ENCODE measurements at regions not wholly inside any gene's neighbourhood (a gene's known extent, or its start where the extent isn't known, plus 50 kb on each side); places are given as distances from the start of the nearest gene placed in this dataset.

GRCh38 chr2:5215989-5216607 lies 476.1 kb upstream of the SOX11 start:
- H3K4me3 Mint-ChIP-seq = no peak overlapping the region
- no peaks in the 10 kb centered on the region for H3K36me3 Mint-ChIP-seq (ENCODE audit: low read depth)
- H3K27me3 Mint-ChIP-seq = no peaks in the 10 kb centered on the region
- H3K4me1 Mint-ChIP-seq (ENCODE audit: low read depth) = no peaks in the 10 kb centered on the region
- no peak overlapping the region for H3K27ac Mint-ChIP-seq
- peaks cover 5% of the 10 kb centered on the region for H3K9me3 Mint-ChIP-seq

DNA sequence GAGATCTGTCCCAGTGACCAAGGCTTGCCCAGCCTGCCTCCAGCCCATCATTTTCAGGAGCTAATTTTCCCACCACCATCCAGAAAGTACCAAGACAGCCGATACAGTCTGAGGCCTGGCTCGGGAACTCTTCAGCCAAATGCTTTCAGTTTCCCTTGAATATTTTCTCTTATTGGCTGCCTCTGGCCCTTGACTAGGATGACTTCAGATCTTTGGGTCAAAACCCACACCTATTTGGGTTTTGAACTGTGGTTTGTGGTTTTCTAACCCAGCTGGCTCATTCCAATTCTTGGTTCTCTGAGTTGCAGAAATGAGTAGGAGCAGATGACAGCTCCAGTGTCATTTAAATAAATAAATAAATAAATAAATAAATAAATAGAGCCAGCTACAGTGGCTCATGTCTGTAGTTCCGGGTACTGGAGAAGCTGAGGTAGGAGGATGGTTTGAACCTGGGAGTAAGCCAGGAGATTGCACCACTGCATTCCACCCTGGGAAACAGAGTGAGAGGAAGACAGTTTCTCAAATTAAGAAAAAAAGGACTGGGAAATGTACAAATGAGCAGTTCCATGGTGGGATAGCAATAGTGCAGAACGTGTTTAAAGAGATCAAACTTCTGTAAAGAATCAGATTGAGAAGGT lies 465.0 kb upstream of the SOX11 start:
- no peak overlapping the region for H3K4me3 Mint-ChIP-seq
- H3K4me1 Mint-ChIP-seq (ENCODE audit: low read depth) = no peaks in the 10 kb centered on the region
- no peaks in the 10 kb centered on the region for H3K36me3 Mint-ChIP-seq (ENCODE audit: low read depth)
- H3K27ac Mint-ChIP-seq = no peak overlapping the region
- peaks cover 8% of the 10 kb centered on the region for H3K9me3 Mint-ChIP-seq
- H3K27me3 Mint-ChIP-seq = no peaks in the 10 kb centered on the region

DNA sequence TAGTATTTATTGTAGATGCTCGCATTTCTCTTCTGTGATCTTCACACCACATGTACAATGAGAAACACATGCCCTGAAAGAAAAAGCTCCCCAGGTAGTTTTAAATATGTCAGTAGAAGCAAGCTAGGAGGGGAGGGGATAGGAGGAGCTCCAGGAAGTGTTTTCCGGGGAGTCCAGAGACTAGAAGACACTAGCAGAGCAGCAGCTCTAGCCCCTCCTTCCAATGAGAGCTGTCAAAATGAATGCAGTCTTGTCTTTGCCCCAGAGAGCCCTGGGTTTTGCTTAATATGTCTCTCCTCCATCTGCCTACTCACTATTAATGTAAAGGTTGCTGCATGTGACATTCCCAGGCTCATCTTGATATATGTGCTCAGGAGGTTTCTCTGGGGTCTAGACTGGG lies 462.6 kb upstream of the SOX11 start:
- no peaks in the 10 kb centered on the region for H3K36me3 Mint-ChIP-seq (ENCODE audit: low read depth)
- H3K27ac Mint-ChIP-seq = no peak overlapping the region
- H3K4me1 Mint-ChIP-seq (ENCODE audit: low read depth) = no peaks in the 10 kb centered on the region
- H3K4me3 Mint-ChIP-seq = no peak overlapping the region
- no peaks in the 10 kb centered on the region for H3K27me3 Mint-ChIP-seq
- H3K9me3 Mint-ChIP-seq = peaks cover 8% of the 10 kb centered on the region

GRCh38 chr2:5230444-5230843 lies 461.7 kb upstream of the SOX11 start:
- Mint-ChIP-seq H3K9me3 (peaks cover 11% of the 10 kb centered on the region), H3K4me1 (ENCODE audit: low read depth) (no peaks in the 10 kb centered on the region), H3K4me3 (no peak overlapping the region), H3K27ac (no peak overlapping the region), H3K36me3 (ENCODE audit: low read depth) (no peaks in the 10 kb centered on the region), H3K27me3 (no peaks in the 10 kb centered on the region)

DNA sequence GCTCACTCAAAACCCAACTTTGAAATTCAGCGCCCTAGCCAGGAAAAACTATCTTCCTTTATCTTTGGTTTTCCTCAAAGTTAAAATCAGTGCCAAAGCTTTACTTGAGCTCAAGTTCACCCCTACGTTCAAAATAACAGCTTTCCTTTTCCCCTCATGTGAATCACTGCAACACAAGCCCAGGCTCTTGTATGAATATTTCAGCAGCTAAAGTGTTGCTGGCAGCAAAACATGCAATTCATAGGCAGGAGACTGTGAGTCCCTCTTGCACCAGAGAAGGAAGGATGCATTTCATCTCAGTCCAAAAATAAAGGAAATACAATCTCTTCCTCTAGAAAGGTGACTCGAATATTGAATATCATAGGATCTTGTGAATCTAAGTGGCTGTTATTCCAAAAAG lies 461.3 kb upstream of the SOX11 start:
- no peaks in the 10 kb centered on the region for H3K27me3 Mint-ChIP-seq
- no peak overlapping the region for H3K4me3 Mint-ChIP-seq
- no peaks in the 10 kb centered on the region for H3K4me1 Mint-ChIP-seq (ENCODE audit: low read depth)
- no peaks in the 10 kb centered on the region for H3K36me3 Mint-ChIP-seq (ENCODE audit: low read depth)
- peaks cover 11% of the 10 kb centered on the region for H3K9me3 Mint-ChIP-seq
- no peak overlapping the region for H3K27ac Mint-ChIP-seq

GRCh38 chr2:5231287-5231686 lies 460.9 kb upstream of the SOX11 start:
- no peak overlapping the region for H3K27ac Mint-ChIP-seq
- no peaks in the 10 kb centered on the region for H3K36me3 Mint-ChIP-seq (ENCODE audit: low read depth)
- no peaks in the 10 kb centered on the region for H3K27me3 Mint-ChIP-seq
- H3K9me3 Mint-ChIP-seq = peaks cover 11% of the 10 kb centered on the region
- no peaks in the 10 kb centered on the region for H3K4me1 Mint-ChIP-seq (ENCODE audit: low read depth)
- H3K4me3 Mint-ChIP-seq = no peak overlapping the region

GRCh38 chr2:5234563-5234962 lies 457.6 kb upstream of the SOX11 start:
- no peak overlapping the region for H3K27ac Mint-ChIP-seq
- H3K36me3 Mint-ChIP-seq (ENCODE audit: low read depth) = no peaks in the 10 kb centered on the region
- H3K27me3 Mint-ChIP-seq = no peaks in the 10 kb centered on the region
- H3K9me3 Mint-ChIP-seq = peaks cover 11% of the 10 kb centered on the region
- H3K4me1 Mint-ChIP-seq (ENCODE audit: low read depth) = no peaks in the 10 kb centered on the region
- no peak overlapping the region for H3K4me3 Mint-ChIP-seq

GRCh38 chr2:5235701-5236100 lies 456.5 kb upstream of the SOX11 start:
- no peaks in the 10 kb centered on the region for H3K27me3 Mint-ChIP-seq
- H3K36me3 Mint-ChIP-seq (ENCODE audit: low read depth) = no peaks in the 10 kb centered on the region
- no peak overlapping the region for H3K27ac Mint-ChIP-seq
- H3K4me3 Mint-ChIP-seq = no peak overlapping the region
- no peaks in the 10 kb centered on the region for H3K4me1 Mint-ChIP-seq (ENCODE audit: low read depth)
- peaks cover 10% of the 10 kb centered on the region for H3K9me3 Mint-ChIP-seq

GRCh38 chr2:5236249-5236648 lies 455.9 kb upstream of the SOX11 start:
- Mint-ChIP-seq H3K27me3 (no peaks in the 10 kb centered on the region), H3K27ac (no peak overlapping the region), H3K9me3 (peaks cover 6% of the 10 kb centered on the region), H3K4me1 (ENCODE audit: low read depth) (no peaks in the 10 kb centered on the region), H3K4me3 (no peak overlapping the region), H3K36me3 (ENCODE audit: low read depth) (no peaks in the 10 kb centered on the region)

- H3K27me3 Mint-ChIP-seq = no peaks in the 10 kb centered on the region
- H3K9me3 Mint-ChIP-seq = peaks cover 3% of the 10 kb centered on the region
- H3K27ac Mint-ChIP-seq = no peak overlapping the region
- H3K4me1 Mint-ChIP-seq (ENCODE audit: low read depth) = no peaks in the 10 kb centered on the region
- no peaks in the 10 kb centered on the region for H3K36me3 Mint-ChIP-seq (ENCODE audit: low read depth)
- H3K4me3 Mint-ChIP-seq = no peak overlapping the region
Observed at GRCh38 chr2:5242751-5243150, 449.4 kb upstream of the SOX11 start.

DNA sequence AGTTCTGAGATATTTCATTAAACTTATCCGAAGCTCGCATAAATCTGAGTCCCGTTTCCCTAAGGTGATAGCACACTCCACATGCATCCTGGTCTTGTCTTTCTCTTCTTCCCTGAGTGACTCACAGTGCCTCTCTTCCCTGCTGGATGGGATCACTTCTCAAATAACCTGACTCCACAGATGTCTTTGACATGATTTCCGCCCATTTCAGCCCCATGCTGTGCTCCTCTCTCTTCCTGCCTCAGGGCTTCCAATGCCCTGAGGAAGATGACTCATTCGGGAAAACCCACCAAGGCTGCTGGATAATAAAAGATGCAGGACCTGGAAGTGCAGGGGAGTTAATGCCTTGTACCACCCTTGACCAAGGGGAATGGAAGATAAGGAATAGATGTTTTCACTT lies 441.7 kb upstream of the SOX11 start:
- no peaks in the 10 kb centered on the region for H3K36me3 Mint-ChIP-seq (ENCODE audit: low read depth)
- H3K27ac Mint-ChIP-seq = no peak overlapping the region
- H3K27me3 Mint-ChIP-seq = no peaks in the 10 kb centered on the region
- no peaks in the 10 kb centered on the region for H3K4me1 Mint-ChIP-seq (ENCODE audit: low read depth)
- H3K4me3 Mint-ChIP-seq = no peak overlapping the region
- H3K9me3 Mint-ChIP-seq = peaks cover 18% of the 10 kb centered on the region

- Mint-ChIP-seq H3K36me3 (ENCODE audit: low read depth) (no peaks in the 10 kb centered on the region), H3K4me3 (no peak overlapping the region), H3K27me3 (no peaks in the 10 kb centered on the region), H3K9me3 (peaks cover 15% of the 10 kb centered on the region), H3K27ac (no peak overlapping the region), H3K4me1 (ENCODE audit: low read depth) (no peaks in the 10 kb centered on the region)
Observed at GRCh38 chr2:5253263-5253662, 438.9 kb upstream of the SOX11 start.

DNA sequence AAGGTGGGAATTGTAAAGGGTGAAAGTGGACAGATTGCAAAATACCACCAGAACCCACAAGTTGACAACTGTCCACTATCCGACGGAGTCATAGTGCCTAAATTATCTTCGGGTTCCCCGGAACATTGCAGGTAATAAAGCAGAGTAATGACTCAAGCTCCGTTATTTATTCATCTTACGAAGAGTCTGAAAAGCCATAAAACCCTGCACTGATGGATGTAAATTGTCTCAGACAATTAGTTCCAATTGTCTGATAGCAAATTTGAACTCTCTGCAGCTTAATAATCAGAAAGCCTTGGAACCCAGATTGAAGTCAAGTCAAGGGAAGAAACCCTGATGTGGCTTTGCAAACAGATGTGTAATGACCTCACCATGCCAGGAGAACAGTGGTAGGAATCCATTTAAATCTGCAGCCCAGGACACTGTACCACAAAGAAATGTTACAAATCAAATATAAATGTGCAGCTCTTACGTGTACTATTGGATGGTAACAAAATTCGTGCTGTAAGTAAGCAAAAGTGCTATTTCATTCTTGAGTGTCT lies 437.3 kb upstream of the SOX11 start:
- no peak overlapping the region for H3K27ac Mint-ChIP-seq
- peaks cover 24% of the 10 kb centered on the region for H3K9me3 Mint-ChIP-seq
- no peaks in the 10 kb centered on the region for H3K36me3 Mint-ChIP-seq (ENCODE audit: low read depth)
- H3K4me3 Mint-ChIP-seq = no peak overlapping the region
- H3K4me1 Mint-ChIP-seq (ENCODE audit: low read depth) = no peaks in the 10 kb centered on the region
- no peaks in the 10 kb centered on the region for H3K27me3 Mint-ChIP-seq

DNA sequence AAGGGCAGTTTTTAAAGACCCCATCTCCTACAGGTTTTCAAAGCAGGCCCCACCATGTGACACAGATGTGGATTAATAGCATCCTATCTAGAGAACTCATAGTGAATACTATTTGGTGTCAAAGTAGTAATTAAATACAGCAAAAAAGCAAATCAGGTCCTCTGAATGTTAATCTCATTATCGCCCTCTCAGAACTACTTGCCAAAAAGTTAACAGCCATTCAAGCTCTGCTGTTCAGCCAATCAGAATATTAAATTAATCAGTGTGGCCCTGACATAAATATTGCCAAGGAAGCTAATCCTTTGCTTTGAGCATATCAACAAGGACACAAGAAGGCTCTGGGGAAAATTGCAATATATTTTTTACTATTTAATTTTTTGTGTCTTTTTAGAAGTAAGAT lies 428.9 kb upstream of the SOX11 start:
- H3K27ac Mint-ChIP-seq = no peak overlapping the region
- no peaks in the 10 kb centered on the region for H3K4me1 Mint-ChIP-seq (ENCODE audit: low read depth)
- H3K27me3 Mint-ChIP-seq = no peaks in the 10 kb centered on the region
- H3K9me3 Mint-ChIP-seq = peaks cover 20% of the 10 kb centered on the region
- H3K4me3 Mint-ChIP-seq = no peak overlapping the region
- H3K36me3 Mint-ChIP-seq (ENCODE audit: low read depth) = no peaks in the 10 kb centered on the region

- no peaks in the 10 kb centered on the region for H3K36me3 Mint-ChIP-seq (ENCODE audit: low read depth)
- no peaks in the 10 kb centered on the region for H3K4me1 Mint-ChIP-seq (ENCODE audit: low read depth)
- H3K4me3 Mint-ChIP-seq = no peak overlapping the region
- H3K9me3 Mint-ChIP-seq = peaks cover 17% of the 10 kb centered on the region
- no peaks in the 10 kb centered on the region for H3K27me3 Mint-ChIP-seq
- H3K27ac Mint-ChIP-seq = no peak overlapping the region
Observed at GRCh38 chr2:5264361-5264760, 427.8 kb upstream of the SOX11 start.

GRCh38 chr2:5285061-5285460 lies 407.1 kb upstream of the SOX11 start:
- Mint-ChIP-seq H3K27ac (no peak overlapping the region), H3K4me1 (ENCODE audit: low read depth) (no peaks in the 10 kb centered on the region), H3K27me3 (no peaks in the 10 kb centered on the region), H3K36me3 (ENCODE audit: low read depth) (no peaks in the 10 kb centered on the region), H3K4me3 (no peak overlapping the region), H3K9me3 (peaks cover 7% of the 10 kb centered on the region)

Data from stimulated activated naive CD8-positive, alpha-beta T cell treated with anti-CD3 and anti-CD28 coated beads, Interleukin-15, Interleukin-2, amounts not matched to agents 100 ng/mL and 50 ng/mL, for 24 hours (primary cell).